ENCODE measurements at regions not wholly inside any gene's neighbourhood (a gene's known extent, or its start where the extent isn't known, plus 50 kb on each side); places are given as distances from the start of the nearest gene placed in this dataset.

- no peak for TF ChIP-seq POLR2A (IDR thresholded peaks at IDR 0.05)
- no peak for TF ChIP-seq CTCF (IDR thresholded peaks at IDR 0.05 in 4 of 5, conservative IDR thresholded peaks at IDR 0.05 in 1 of 5)
These were observed 368.5 kb upstream of the EPHA7 start for GRCh38 chr6:93787841-93788240.

All from gastrocnemius medialis (tissue), 4 donors.